ENCODE measurements at regions not wholly inside any gene's neighbourhood (a gene's known extent, or its start where the extent isn't known, plus 50 kb on each side); places are given as distances from the start of the nearest gene placed in this dataset.

- TF ChIP-seq CTCF (IDR thresholded peaks at IDR 0.05) (no peak), POLR2AphosphoS5 (IDR thresholded peaks at IDR 0.05) (no peak), POLR2A (IDR thresholded peaks at IDR 0.05) (no peak), EP300 (IDR thresholded peaks at IDR 0.05) (no peak)
Measured at GRCh38 chr18:78906066-78906465, 73.6 kb upstream of the SALL3 start.
